Naive thymus-derived CD8-positive, alpha-beta T cell (primary cell): ENCODE measurements at regions not wholly inside any gene's neighbourhood (a gene's known extent, or its start where the extent isn't known, plus 50 kb on each side); places are given as distances from the start of the nearest gene placed in this dataset.
"Not testable (repeated sequence)": the region's sequence is repeated elsewhere in the genome, so short reads cannot be mapped to it uniquely, and the experiment has no call there.

ENCODE experiments used
- ATAC-seq, 2 donors: fragments of 150-1000 bp; cut with Tn5 transposase in 1 of 2; sonication (Bioruptor Pico), chemical (Tn5 transposase) in 1 of 2; 1 replicate in 1 of 2; 2 replicates in 1 of 2; pipeline ENCODE4 v1.10.0; 2021; ENCODE audit warnings: mild to moderate bottlenecking in 2 of 2, moderate library complexity in 2 of 2
- POLR2A ChIA-PET: fragments of 350-600 bp; sonication (Branson Sonifier 250); formaldehyde crosslinking; loops from one replicate; lab custom pipeline; 2021; ENCODE audit warnings: antibody characterized with exemption; lab: Charles Lee
- DNase-seq, 10 donors: peaks; one replicate each; pipeline versions ENCODE4 v3.0.0 to v3.0.0-alpha.2; 2020 to 2022
- H3K27ac Mint-ChIP-seq, 10 donors: one replicate each; pipeline ENCODE4 v1.8.0; 2020 to 2022; ENCODE audit warnings: mild to moderate bottlenecking in 10 of 10, mixed read lengths in 10 of 10, moderate library complexity in 4 of 10, inconsistent platforms in 1 of 10
- H3K27me3 Mint-ChIP-seq, 5 donors: one replicate each; pipeline ENCODE4 v1.8.0; 2021 to 2022; ENCODE audit warnings: mixed read lengths in 5 of 5
- H3K36me3 Mint-ChIP-seq, 3 donors: one replicate each; pipeline ENCODE4 v1.8.0; 2020 to 2022; ENCODE audit warnings: mixed read lengths in 3 of 3, mild to moderate bottlenecking in 2 of 3, inconsistent platforms in 1 of 3
- H3K4me1 Mint-ChIP-seq, 4 donors: one replicate each; pipeline ENCODE4 v1.8.0; 2021 to 2022; ENCODE audit warnings: mixed read lengths in 4 of 4
- H3K4me3 Mint-ChIP-seq, 10 donors: one replicate each; pipeline ENCODE4 v1.8.0; 2020 to 2022; ENCODE audit warnings: mild to moderate bottlenecking in 10 of 10, mixed read lengths in 10 of 10, moderate library complexity in 6 of 10, inconsistent platforms in 1 of 10
- H3K9me3 Mint-ChIP-seq, 9 donors: one replicate each; pipeline ENCODE4 v1.8.0; 2020 to 2022; ENCODE audit warnings: mixed read lengths in 9 of 9, mild to moderate bottlenecking in 3 of 9, inconsistent platforms in 1 of 9, moderate library complexity in 1 of 9

DNA sequence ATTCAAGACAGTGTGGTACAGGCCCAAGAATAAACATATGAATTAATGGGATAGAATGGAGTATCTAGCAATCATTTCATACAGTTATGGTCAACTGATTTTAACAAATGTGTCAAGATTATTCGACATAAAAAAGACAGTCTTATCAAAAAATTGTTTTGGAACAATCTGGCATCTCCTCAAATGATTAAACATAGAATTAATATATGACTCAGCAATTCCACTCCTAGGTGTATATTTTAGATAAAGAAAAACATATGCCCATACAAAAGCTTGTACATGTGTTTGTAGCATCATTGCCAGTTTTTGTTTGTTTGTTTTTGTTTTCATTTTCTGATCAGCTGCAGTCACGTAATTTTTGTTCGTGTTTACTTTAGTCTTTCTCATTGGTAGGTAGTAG is 1188.3 kb downstream of the BRINP3 start:
- Mint-ChIP-seq H3K27ac (no peak overlapping the region), H3K27me3 (no peaks in the 10 kb centered on the region), H3K9me3 (peaks cover 0 to 19% (median 11%) of the 10 kb centered on the region in 9 donors), H3K4me3 (no peak overlapping the region), H3K36me3 (peaks cover 0 to 4% (median 0%) of the 10 kb centered on the region in 3 donors), H3K4me1 (no peaks in the 10 kb centered on the region)
- no peak for DNase-seq
- POLR2A ChIA-PET: no interaction called here
- ATAC-seq: no peak

DNA sequence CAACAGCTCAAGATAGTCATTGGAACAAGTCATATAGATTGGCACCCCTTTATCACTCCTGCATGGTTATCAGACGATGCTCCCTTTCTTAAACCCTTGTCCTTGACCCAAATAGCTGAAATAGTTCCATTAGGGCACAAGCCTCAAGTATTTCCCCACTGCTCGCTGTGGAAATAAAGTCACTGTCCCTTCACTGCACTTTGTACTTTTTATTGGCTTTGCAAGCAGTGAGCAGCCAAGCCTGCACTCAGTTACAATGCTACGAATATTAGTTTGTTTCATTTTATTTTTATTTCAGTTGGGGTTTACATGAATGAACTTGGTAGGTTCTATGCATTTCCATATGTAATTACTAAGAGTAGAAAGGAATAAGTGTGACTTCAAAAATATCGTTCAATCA is 1176.4 kb downstream of the BRINP3 start:
- POLR2A ChIA-PET: no interaction called here
- Mint-ChIP-seq H3K36me3 (no peaks in the 10 kb centered on the region), H3K4me3 (no peak overlapping the region), H3K4me1 (no peaks in the 10 kb centered on the region), H3K27ac (no peak overlapping the region), H3K9me3 (peaks cover 0 to 35% (median 12%) of the 10 kb centered on the region in 9 donors), H3K27me3 (no peaks in the 10 kb centered on the region)
- DNase-seq (no peak), ATAC-seq (no peak)

DNA sequence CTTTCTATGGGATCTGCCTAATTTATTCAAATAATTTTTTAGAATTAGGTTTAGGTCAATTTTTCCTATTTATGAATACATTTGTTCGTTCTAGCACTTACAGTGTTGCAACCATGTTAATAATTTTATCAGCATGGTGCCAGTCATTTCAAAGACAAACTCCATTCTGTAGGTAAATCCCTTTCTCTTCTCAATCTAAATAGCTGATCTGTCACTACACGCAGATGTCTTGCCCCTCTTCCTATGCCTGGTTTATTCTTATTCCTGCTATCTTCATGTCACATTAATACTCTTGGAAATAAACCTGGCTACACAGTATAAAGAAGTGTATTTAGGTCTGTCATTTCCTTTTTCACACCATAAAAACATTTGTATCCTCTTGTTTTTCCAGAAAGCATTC is 1172.4 kb downstream of the BRINP3 start:
- DNase-seq: no peak
- H3K4me1 Mint-ChIP-seq: no peaks in the 10 kb centered on the region
- H3K36me3 Mint-ChIP-seq: no peaks in the 10 kb centered on the region
- H3K9me3 Mint-ChIP-seq: peaks cover 0 to 12% (median 4%) of the 10 kb centered on the region in 9 donors
- no peaks in the 10 kb centered on the region for H3K27me3 Mint-ChIP-seq
- no peak overlapping the region for H3K27ac Mint-ChIP-seq
- POLR2A ChIA-PET: no interaction called here
- H3K4me3 Mint-ChIP-seq: no peak overlapping the region
- ATAC-seq: no peak

DNA sequence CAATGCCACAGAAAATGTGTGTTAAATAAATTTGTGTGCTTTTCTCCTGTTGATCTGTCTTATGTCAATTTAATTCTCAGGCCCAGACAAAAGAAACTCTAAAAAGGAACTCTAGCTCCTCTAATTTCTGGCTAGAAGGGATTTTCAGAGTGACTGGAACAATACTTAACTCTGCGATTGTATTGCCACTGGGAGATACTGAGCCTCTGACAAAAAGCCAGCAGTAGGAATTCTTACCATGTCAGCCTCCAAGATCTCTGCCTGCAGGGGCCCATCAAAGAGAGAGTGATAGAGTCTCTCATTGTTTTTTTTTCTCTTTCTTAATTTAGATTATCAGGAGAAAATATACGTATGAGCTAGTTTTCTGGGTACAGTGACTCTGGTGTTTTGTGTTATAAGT is 1165.7 kb downstream of the BRINP3 start:
- no peaks in the 10 kb centered on the region for H3K36me3 Mint-ChIP-seq
- no peaks in the 10 kb centered on the region for H3K4me1 Mint-ChIP-seq
- ATAC-seq (no peak), DNase-seq (no peak)
- H3K4me3 Mint-ChIP-seq: no peak overlapping the region
- POLR2A ChIA-PET: no interaction called here
- peaks cover 0 to 36% (median 9%) of the 10 kb centered on the region in 9 donors for H3K9me3 Mint-ChIP-seq
- no peak overlapping the region for H3K27ac Mint-ChIP-seq
- no peaks in the 10 kb centered on the region for H3K27me3 Mint-ChIP-seq

DNA sequence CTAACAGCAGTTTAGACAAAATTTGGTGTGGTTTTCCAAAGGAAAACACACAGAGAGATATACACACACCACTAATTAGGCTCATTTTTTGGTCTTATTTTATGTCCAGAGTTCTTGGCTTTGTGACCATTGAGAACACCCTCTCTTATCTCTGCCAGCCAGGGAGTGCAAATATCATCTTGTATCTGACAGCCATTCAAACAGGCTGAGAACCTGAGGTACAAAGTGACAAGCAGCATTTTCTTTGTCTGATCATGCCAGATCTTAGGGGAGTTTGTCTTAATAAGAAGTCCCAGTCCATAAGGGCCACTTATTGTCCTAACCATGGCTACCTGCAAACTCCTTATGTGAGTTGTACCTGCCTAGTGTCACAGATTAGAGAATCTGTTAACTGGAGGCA is 1165.2 kb downstream of the BRINP3 start:
- Mint-ChIP-seq H3K27me3 (no peaks in the 10 kb centered on the region), H3K4me1 (no peaks in the 10 kb centered on the region), H3K27ac (no peak overlapping the region), H3K36me3 (no peaks in the 10 kb centered on the region), H3K9me3 (peaks cover 0 to 39% (median 12%) of the 10 kb centered on the region in 9 donors), H3K4me3 (no peak overlapping the region)
- DNase-seq: no peak
- no peak for ATAC-seq
- POLR2A ChIA-PET: no interaction called here

DNA sequence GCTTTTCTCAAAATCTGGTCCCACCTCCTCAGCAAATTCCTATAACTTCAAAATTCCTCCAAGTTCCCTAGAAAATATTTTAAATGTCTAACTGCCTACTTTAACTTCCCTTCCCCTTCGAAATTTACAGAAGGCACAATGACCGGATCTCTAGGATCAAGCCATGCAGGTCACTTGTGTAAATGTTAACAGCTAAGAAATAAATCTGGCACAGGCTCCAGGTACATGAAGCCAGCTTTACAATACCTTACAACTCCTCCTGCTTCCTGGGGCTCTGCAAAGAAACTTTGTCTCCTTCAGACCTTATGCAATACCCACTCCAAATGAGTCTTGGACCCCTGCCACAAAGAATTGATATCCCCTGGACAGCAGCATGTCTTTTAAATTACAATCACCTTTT is 1164.2 kb downstream of the BRINP3 start:
- H3K4me3 Mint-ChIP-seq: no peak overlapping the region
- H3K27ac Mint-ChIP-seq: no peak overlapping the region
- no peak for DNase-seq
- H3K36me3 Mint-ChIP-seq: no peaks in the 10 kb centered on the region
- POLR2A ChIA-PET: no interaction called here
- no peak for ATAC-seq
- no peaks in the 10 kb centered on the region for H3K4me1 Mint-ChIP-seq
- peaks cover 0 to 48% (median 14%) of the 10 kb centered on the region in 9 donors for H3K9me3 Mint-ChIP-seq
- H3K27me3 Mint-ChIP-seq: no peaks in the 10 kb centered on the region

DNA sequence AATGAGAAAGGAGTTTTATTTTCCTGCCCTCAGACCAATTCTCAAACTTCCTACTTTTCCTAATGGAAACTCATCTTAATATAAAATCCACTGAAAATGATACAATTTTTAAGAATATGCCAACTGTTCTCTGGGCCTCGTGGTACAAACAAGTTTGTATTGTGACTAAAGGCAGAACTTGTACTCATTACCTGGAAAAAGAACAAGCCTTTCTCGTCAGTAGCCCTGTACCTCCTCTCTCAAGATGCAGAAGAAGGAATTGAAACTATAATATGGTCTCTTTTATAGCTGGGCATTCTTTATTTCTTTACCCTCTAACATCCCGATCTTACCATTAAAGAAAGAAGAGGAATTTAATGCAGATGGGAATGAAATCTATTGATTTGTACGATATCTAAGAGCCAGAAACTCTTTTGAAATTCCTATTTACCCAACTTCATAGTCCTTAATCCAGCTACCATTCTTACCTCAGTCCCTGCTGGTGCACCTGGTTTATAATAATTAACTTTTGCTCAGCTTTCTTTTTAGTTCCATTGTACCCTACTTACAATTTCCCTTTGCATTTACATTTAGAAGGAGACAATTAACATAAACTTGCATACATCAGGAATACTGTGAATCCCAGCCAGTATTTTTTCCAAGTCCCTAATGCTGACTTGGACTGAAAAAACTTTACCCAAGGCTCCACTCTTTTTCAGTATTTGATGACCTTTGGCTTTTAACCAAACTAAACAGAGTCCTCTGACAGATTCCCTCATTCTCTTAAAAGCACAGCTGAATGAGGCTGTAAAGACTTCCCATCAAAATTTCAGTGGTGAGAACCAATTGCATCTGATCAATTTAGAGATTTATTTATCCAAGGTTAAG is 1162.4 kb downstream of the BRINP3 start:
- H3K27ac Mint-ChIP-seq: no peak overlapping the region
- H3K4me1 Mint-ChIP-seq: no peaks in the 10 kb centered on the region
- peaks cover 4 to 57% (median 14%) of the 10 kb centered on the region in 9 donors for H3K9me3 Mint-ChIP-seq
- POLR2A ChIA-PET: no interaction called here
- ATAC-seq (no peak), DNase-seq (no peak)
- H3K36me3 Mint-ChIP-seq: no peaks in the 10 kb centered on the region
- H3K27me3 Mint-ChIP-seq: no peaks in the 10 kb centered on the region
- no peak overlapping the region for H3K4me3 Mint-ChIP-seq

DNA sequence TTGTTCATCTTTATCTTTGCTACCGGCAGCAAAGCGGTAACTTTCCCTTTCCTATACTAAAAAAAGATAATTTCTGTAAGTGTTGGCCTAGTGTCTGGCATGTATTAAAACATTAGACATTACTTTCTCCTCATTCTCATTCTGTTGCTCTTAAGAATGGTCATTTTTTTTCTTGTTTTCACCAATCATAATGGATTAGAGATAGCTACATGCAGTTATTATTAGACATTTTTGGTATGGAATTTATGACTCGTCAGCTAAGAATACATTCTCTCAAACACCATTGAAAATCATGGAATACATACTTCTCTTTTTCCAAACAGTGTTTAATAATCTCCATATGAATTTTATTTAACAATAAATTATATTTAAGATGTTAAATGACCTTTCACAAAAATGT is 1154.6 kb downstream of the BRINP3 start:
- DNase-seq: no peak
- no peak overlapping the region for H3K27ac Mint-ChIP-seq
- no peak overlapping the region for H3K4me3 Mint-ChIP-seq
- no peak for ATAC-seq
- H3K36me3 Mint-ChIP-seq: no peaks in the 10 kb centered on the region
- no peaks in the 10 kb centered on the region for H3K27me3 Mint-ChIP-seq
- H3K9me3 Mint-ChIP-seq: peaks cover 0 to 32% (median 10%) of the 10 kb centered on the region in 9 donors
- POLR2A ChIA-PET: no interaction called here
- no peaks in the 10 kb centered on the region for H3K4me1 Mint-ChIP-seq

DNA sequence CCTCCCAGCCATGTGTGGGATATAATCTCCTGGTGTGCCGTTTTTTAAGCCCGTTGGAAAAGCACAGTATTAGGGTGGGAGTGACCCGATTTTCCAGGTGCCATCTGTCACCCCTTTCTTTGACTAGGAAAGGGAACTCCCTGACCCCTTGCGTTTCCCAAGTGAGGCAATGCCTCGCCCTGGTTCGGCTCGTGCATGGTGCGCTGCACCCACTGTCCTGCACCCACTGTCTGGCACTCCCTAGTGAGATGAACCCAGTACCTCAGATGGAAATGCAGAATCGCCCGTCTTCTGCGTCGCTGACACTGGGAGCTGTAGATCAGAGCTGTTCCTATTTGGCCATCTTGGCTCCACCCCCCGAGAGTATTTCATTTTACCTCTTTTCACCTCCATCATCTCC is 1146.6 kb downstream of the BRINP3 start:
- H3K27ac Mint-ChIP-seq, ATAC-seq, H3K4me1 Mint-ChIP-seq, H3K27me3 Mint-ChIP-seq, POLR2A ChIA-PET, H3K4me3 Mint-ChIP-seq, DNase-seq: not testable (repeated sequence)
- Mint-ChIP-seq H3K9me3 (peaks cover 1 to 43% (median 16%) of the 10 kb centered on the region in 9 donors), H3K36me3 (peaks cover 0 to 11% (median 0%) of the 10 kb centered on the region in 3 donors)

DNA sequence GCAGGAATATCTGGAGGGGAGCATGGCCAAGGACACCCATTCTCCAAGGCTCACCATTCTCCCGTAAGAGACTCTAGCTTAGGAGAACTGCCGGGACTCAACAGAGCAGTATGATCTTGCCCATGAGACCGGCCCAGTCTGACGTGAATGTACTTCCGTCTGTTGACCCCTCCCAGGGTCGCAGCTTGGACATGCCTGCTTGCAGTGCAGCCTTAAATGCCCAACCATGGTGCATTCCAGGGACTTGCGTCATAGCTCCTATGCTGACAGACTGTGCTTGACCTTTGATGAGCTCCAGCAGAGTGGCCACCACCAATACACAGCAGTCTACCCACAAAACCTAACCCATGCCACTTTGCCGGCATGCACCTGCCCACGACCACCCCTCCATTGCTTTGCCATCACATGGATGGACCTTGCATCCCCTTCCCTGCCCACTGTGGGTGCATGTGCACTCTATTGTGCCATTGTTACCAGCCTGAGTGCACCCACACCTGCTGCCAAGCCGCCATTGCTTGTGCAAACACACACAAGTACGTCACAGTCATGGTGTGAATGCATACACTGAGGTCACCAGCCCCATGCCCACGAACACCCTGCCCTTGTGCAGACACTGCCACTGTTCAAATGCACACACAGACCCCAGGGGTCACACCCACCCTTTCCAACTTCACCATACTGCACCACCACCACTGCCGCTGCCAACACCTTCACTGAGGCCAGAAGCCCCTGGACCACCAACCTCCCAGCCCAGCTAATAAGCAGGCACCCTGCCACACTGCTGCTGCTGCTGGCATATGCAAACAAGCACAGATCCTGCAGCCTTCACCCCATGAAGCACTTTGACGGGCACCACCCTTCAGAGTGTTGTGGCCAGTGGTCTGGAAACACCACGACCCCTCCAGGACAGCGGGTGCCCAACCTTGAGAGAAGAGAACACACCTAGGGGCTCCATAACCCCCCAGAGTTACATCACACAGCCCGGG is 1141.3 kb downstream of the BRINP3 start:
- POLR2A ChIA-PET: no interaction called here
- no peaks in the 10 kb centered on the region for H3K4me1 Mint-ChIP-seq
- ATAC-seq: no peak
- peaks cover 0 to 14% (median 0%) of the 10 kb centered on the region in 3 donors for H3K36me3 Mint-ChIP-seq
- DNase-seq: no peak
- H3K27me3 Mint-ChIP-seq: no peaks in the 10 kb centered on the region
- H3K9me3 Mint-ChIP-seq: peaks cover 2 to 33% (median 13%) of the 10 kb centered on the region in 9 donors
- H3K4me3 Mint-ChIP-seq: no peak overlapping the region
- no peak overlapping the region for H3K27ac Mint-ChIP-seq

DNA sequence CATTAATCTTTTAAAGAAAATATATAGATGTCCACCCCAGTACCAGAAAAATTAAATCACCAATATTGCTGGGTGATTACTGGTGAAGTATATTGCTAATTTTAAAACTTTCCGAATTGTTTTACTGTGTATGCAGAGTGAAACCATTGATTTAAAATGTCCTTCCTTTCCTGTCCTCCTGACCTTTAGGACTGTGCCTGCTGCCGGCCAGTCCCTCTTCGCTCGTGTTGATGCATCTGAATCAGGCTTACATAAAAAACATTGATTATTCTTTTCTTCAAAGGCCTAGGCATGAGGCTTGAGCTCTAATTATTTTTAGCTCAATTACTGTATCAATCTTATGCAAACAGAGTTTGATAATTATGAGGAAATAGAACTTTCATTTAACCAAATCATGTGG is 1128.1 kb downstream of the BRINP3 start:
- peak overlapping the region in 1 of 10 donors; percentile 37 for H3K27ac Mint-ChIP-seq
- H3K4me3 Mint-ChIP-seq: no peak overlapping the region
- POLR2A ChIA-PET: no interaction called here
- H3K4me1 Mint-ChIP-seq: no peaks in the 10 kb centered on the region
- no peaks in the 10 kb centered on the region for H3K27me3 Mint-ChIP-seq
- ATAC-seq: no peak
- no peaks in the 10 kb centered on the region for H3K36me3 Mint-ChIP-seq
- no peak for DNase-seq
- peaks cover 3 to 11% (median 5%) of the 10 kb centered on the region in 9 donors for H3K9me3 Mint-ChIP-seq

DNA sequence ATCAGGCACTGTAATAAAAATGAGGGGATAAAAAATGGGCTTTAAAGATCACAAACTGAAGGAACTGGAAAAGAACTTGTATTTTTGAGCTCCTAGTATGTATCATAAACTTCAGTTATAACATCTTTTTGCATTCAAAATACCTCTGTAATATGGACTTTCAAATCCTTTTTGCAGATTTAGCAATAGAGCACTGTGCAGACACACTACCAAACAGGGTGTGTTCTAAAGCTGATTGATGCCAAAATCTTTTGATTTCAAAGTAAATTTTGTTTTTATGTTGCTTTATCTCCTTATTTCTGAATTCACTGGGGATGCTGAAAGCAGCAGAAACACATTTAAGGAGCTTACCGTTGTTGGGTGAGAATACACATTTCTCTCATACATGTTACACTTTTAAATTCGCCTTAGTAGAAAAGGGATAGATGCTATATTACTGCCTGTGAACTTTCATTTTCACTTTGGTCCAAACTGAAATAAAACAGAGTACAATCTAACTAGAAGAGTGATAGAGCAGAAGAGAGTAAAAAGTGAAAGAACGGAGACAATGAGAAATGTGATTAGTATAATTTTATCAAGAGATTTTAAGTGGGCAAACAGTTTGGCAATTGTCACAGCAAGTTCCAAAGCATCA is 1126.6 kb downstream of the BRINP3 start:
- H3K9me3 Mint-ChIP-seq: peaks cover 4 to 8% (median 5%) of the 10 kb centered on the region in 9 donors
- H3K27ac Mint-ChIP-seq: no peak overlapping the region
- no peaks in the 10 kb centered on the region for H3K36me3 Mint-ChIP-seq
- no peaks in the 10 kb centered on the region for H3K27me3 Mint-ChIP-seq
- DNase-seq (no peak), ATAC-seq (no peak)
- H3K4me3 Mint-ChIP-seq: no peak overlapping the region
- H3K4me1 Mint-ChIP-seq: no peaks in the 10 kb centered on the region
- POLR2A ChIA-PET: no interaction called here
